Rectal smooth muscle tissue (tissue), 1 donor: ENCODE measurements at regions not wholly inside any gene's neighbourhood (a gene's known extent, or its start where the extent isn't known, plus 50 kb on each side); places are given as distances from the start of the nearest gene placed in this dataset.

Experiments used
- H3K27ac ChIP-seq: one replicate; pipeline ENCODE4 v1.7.0; 2013; ENCODE audit warnings: low read depth, low read length, inconsistent platforms
- H3K27me3 ChIP-seq: one replicate; pipeline ENCODE4 v1.7.0; 2013; ENCODE audit warnings: low read length; ENCODE audit not compliant: control insufficient read depth, insufficient read depth
- H3K36me3 ChIP-seq: one replicate; pipeline ENCODE4 v1.7.0; 2013; ENCODE audit warnings: low read length; ENCODE audit not compliant: control insufficient read depth, insufficient read depth
- H3K4me1 ChIP-seq: one replicate; pipeline ENCODE4 v1.7.0; 2013; ENCODE audit warnings: low read length; ENCODE audit not compliant: control insufficient read depth, insufficient read depth
- H3K4me3 ChIP-seq: one replicate; pipeline ENCODE4 v1.7.0; 2013; ENCODE audit warnings: low read length
- H3K9ac ChIP-seq: one replicate; pipeline ENCODE4 v1.7.0; 2013; ENCODE audit warnings: low read length

DNA sequence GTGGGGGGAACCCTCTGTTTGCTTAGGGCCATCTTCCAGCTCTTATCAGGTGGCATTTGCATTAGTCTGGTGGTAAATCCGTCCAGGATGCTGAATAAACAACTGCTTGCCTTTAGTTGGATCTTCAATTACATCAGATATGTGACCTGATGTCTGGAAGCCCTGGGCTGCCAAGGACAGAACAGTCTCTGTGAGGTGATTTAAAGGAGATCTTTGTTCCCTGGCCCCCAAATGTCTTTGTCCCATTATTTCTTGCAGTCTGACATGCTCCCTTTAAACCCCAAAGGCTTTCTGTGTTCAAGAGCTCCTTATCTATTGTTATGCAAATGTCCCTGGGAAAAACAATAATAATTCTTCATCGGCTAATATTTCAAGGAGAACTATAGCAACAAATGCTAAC, 84.6 kb upstream of the SPTLC3 start:
- no peak overlapping the region for H3K9ac ChIP-seq
- no peak overlapping the region for H3K27ac ChIP-seq
- no peaks in the 10 kb centered on the region for H3K27me3 ChIP-seq
- H3K4me1 ChIP-seq, result no peaks in the 10 kb centered on the region
- H3K36me3 ChIP-seq, result no peaks in the 10 kb centered on the region
- no peak overlapping the region for H3K4me3 ChIP-seq

DNA sequence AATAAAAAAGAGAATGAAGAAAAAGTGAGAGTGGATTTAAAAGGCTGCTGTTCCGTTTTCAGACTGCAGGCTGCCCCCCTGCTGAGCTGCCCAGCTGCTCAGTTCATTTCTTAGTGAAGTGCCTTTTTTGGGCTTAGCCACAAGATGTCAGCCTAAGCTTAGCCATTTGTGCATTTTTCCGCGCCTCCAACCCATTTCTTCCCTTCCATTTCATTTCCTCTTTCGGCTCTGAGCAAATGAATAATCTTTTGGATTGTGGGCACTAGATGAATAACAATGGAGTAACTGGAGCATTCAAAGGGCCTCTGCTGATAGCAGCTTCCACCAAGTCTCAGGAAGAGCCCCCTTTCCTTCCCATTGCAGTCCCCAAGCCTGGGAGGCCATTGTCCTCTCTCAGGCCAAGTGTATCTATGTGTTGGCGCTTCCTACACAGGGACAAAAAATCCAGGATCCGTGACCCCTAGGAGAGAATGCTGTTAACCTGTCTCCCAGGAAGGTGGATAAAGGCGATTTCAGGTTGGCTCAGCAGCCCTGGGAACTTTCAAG, 83.5 kb upstream of the SPTLC3 start:
- Histone ChIP-seq H3K9ac (no peak overlapping the region), H3K4me1 (no peaks in the 10 kb centered on the region), H3K4me3 (no peak overlapping the region)

DNA sequence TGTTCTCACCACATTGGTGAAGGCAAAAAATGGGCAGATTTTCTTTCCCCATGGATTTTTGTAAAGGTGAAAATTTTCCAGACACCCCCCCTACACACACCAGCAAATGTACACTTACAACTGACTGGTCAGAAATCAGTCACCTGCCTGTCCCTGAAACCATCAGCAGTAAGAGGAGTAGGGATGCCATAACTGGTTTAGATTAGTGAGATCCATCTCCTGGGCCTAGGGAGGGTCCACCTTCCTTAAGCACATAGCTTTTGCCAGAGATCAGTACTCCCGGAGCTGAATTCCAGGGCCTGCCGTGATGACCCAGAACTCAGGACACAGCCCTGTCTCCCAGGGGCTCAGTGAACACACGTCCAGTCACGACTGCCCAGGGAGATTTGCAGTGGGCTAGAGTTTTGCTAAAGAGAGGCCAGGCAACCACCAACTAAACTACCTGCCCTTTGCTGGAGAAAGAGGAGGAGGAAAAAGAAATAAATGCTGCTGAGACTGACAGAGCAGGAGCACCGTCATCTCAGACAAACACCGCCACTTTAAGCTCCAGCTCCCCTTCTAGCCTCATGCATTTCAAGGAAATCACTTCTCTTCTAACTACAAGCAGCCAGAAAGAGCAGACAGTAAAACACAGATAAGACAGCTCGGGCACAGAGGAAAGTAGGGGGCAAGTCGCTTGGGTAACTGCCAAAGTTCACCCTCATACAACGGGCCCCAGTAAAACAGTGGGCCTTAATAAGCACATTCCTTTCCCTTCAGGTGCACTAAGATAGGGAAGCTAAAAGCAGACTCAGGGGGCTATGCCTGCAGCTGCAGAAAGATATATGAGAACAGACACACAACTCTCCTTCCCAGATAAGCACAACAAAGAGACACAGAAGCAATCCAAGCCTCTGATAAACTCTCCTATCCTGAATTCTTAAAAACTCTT, 82.6 kb upstream of the SPTLC3 start:
- H3K27me3 ChIP-seq, result no peaks in the 10 kb centered on the region
- no peaks in the 10 kb centered on the region for H3K36me3 ChIP-seq
- no peak overlapping the region for H3K4me3 ChIP-seq
- H3K27ac ChIP-seq, result no peak overlapping the region
- H3K4me1 ChIP-seq, result no peaks in the 10 kb centered on the region
- H3K9ac ChIP-seq, result no peak overlapping the region

More for the DNA sequence above, 83.5 kb upstream of the SPTLC3 start:
- Histone ChIP-seq H3K27ac (no peak overlapping the region), H3K36me3 (no peaks in the 10 kb centered on the region), H3K27me3 (no peaks in the 10 kb centered on the region)

DNA sequence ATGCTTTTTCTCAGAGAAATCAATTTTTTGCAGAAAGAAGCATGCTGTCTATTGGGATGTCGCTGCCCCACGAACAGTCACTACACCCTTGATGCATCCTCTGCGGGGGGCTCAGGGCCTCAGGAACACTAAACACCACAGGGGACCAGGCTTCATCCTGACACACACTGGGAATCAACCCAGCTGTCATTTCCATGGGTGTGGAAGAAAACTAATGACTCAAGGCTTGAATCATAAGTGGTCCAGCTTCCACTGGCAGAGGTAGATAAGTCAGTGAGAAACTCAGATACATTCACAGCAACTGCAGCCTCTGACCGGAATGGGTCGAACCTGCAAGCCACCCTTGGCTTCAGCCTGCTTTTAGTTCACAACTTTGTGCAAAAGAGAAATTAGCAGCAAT, 81.3 kb upstream of the SPTLC3 start:
- no peak overlapping the region for H3K9ac ChIP-seq
- no peak overlapping the region for H3K27ac ChIP-seq
- no peaks in the 10 kb centered on the region for H3K27me3 ChIP-seq
- H3K4me3 ChIP-seq, result no peak overlapping the region
- H3K36me3 ChIP-seq, result no peaks in the 10 kb centered on the region
- H3K4me1 ChIP-seq, result no peaks in the 10 kb centered on the region

DNA sequence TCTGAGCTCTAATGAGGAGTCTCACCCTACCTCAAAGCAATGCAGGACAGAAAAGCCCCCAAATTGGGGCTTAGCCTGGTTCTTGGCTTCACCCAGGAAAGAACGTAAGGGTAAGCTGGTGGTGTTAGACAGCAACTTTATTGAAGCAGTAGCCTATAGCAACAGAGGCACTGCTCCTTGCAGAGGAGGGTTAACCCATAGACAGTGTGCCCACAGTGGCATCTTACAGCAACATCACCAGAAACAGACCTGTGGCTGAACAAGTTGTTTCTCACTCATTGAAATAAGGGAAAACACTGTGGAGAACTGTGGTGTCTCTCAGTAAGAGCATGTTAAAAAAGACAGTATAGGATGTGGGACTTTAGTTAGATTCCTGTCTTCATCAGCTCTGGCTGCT, 80.4 kb upstream of the SPTLC3 start:
- Histone ChIP-seq H3K27ac (no peak overlapping the region), H3K4me1 (no peaks in the 10 kb centered on the region), H3K36me3 (no peaks in the 10 kb centered on the region), H3K4me3 (no peak overlapping the region), H3K9ac (no peak overlapping the region), H3K27me3 (no peaks in the 10 kb centered on the region)

DNA sequence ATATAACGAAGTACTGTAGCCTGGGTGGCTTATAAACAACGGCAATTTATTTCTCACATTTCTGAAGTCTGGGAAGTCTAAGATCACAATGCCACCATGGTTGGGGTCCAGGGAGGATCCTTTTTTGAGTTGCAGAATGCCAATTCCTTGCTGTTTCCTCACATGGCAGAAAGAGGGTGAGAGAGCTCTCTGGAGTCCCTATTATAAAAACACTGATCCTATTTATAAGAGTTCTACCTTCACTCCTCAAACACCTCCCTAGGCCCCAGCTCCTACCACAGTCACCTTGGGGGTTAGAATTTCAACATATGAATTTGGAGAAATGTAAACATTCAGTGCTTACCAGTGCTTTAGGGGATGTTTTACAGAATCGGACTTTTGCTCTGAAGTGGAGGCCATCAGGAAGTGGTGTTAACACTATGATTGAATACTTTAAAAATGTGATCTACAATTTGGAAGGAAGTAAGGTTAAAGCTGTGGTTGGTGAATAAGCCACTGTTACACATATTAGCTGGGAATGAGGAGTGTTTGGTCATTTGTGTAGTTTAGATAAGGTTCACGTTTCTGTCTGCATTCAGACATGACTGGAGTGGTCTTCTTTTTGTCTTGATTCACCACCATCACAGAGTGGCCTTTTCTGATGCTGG, 79.9 kb upstream of the SPTLC3 start:
- H3K27ac ChIP-seq, result no peak overlapping the region
- H3K4me3 ChIP-seq, result no peak overlapping the region
- H3K9ac ChIP-seq, result no peak overlapping the region
- H3K4me1 ChIP-seq, result no peaks in the 10 kb centered on the region
- H3K27me3 ChIP-seq, result no peaks in the 10 kb centered on the region
- no peaks in the 10 kb centered on the region for H3K36me3 ChIP-seq

DNA sequence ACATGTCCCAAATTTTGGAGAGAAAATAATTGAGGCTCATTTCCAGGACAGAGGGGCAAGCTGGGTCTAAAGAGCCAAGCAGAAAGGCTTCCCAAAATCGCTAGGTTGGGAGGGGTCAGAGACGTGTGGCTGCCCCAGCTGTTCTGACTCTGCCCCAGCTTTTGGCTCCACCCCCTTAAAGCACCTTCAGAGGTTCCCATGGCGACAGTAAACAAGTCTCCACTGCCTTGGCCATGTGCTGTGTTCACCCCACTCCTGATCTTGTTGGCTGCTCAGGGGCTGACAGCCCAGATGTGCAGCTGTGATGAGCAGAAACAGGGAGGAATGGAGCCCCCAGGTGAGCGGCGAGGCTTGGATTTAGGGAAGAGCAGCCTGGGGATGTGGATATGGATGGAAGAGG, 72.8 kb upstream of the SPTLC3 start:
- no peaks in the 10 kb centered on the region for H3K36me3 ChIP-seq
- H3K4me1 ChIP-seq, result no peaks in the 10 kb centered on the region
- H3K27ac ChIP-seq, result no peak overlapping the region
- no peak overlapping the region for H3K9ac ChIP-seq
- H3K27me3 ChIP-seq, result peaks cover 3% of the 10 kb centered on the region
- H3K4me3 ChIP-seq, result no peak overlapping the region

DNA sequence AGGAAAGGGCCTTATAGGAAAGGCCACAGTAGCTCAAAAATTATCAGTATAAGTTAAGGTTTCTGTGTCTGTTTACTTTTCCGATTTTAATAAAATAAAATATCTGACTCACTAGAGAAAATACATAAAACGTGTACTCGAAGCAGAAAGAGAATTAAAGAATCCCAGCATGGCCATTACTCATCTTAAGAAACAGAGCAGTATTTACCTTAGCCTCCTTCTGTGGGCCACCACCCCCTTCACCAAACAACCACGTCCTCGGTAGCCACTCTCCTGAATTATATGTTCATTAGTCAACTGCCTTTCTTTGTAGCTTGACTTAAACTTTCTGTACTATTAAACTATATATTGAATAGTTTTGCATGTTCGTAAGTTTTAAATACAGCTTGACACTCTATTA, 72.2 kb upstream of the SPTLC3 start:
- Histone ChIP-seq H3K36me3 (no peaks in the 10 kb centered on the region), H3K27ac (no peak overlapping the region)

DNA sequence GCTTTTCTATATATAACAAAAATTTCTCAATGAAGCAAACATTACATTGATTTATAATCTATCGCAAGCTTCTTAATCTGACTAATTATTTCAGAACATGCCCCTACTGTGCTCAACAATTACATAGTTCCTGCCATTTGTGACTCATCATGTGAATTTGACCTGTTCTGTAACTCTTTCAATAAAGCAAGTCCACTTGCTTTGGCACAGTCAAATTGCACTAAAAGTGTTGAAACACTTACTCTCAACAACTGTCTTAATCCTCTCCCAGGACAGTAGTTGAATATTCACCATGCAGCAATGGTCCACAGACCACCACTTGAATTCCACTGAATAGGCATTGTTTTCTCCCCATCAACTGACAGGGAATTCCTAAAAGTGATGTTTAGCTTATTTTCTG, 67.7 kb upstream of the SPTLC3 start:
- H3K4me3 ChIP-seq, result no peak overlapping the region
- H3K9ac ChIP-seq, result no peak overlapping the region
- peaks cover 1% of the 10 kb centered on the region for H3K27me3 ChIP-seq
- no peaks in the 10 kb centered on the region for H3K36me3 ChIP-seq
- no peaks in the 10 kb centered on the region for H3K4me1 ChIP-seq
- H3K27ac ChIP-seq, result no peak overlapping the region

More for the DNA sequence above, 72.2 kb upstream of the SPTLC3 start:
- Histone ChIP-seq H3K9ac (no peak overlapping the region), H3K4me1 (no peaks in the 10 kb centered on the region), H3K27me3 (peaks cover 3% of the 10 kb centered on the region), H3K4me3 (no peak overlapping the region)

DNA sequence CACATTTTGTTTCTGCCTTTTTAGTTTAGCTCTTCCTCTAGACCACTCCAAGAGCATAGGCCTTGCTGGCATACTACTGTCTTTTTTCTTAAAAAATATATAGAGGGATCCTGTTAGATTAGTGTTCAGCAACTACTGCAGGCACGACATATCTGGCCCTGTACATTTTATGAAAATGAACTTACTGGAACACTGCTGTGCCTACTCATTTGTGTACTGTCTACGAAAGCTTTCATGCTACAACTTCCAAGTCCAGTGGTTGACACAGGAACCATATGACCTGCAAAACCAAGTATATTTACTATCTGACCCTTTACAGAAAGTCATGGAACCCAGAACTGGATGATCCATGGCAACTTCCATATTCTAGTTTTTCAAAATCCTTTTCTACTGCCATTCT, 66.6 kb upstream of the SPTLC3 start:
- Histone ChIP-seq H3K4me1 (no peaks in the 10 kb centered on the region), H3K9ac (no peak overlapping the region), H3K36me3 (no peaks in the 10 kb centered on the region), H3K27me3 (no peaks in the 10 kb centered on the region), H3K4me3 (no peak overlapping the region), H3K27ac (no peak overlapping the region)

DNA sequence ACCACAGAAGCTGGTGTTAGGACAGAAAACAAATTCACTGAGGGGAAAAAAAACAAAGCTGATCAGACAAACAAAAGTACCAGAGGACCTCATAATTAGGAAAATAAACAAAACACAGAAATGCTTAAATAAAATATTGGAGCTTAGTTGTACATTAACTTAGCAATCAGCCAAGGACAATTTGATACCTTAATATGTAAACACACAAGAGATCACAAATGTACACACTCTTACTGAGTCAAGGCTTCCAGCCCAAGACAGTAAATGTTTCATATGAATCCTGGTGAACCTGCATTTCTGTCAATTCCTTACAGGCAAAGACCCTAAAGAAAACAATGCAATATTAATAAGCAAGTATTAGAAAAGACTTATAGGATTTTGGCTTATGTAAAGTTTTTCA, 62.0 kb upstream of the SPTLC3 start:
- Histone ChIP-seq H3K9ac (no peak overlapping the region), H3K27me3 (no peaks in the 10 kb centered on the region), H3K4me3 (no peak overlapping the region), H3K27ac (no peak overlapping the region), H3K4me1 (no peaks in the 10 kb centered on the region), H3K36me3 (no peaks in the 10 kb centered on the region)

DNA sequence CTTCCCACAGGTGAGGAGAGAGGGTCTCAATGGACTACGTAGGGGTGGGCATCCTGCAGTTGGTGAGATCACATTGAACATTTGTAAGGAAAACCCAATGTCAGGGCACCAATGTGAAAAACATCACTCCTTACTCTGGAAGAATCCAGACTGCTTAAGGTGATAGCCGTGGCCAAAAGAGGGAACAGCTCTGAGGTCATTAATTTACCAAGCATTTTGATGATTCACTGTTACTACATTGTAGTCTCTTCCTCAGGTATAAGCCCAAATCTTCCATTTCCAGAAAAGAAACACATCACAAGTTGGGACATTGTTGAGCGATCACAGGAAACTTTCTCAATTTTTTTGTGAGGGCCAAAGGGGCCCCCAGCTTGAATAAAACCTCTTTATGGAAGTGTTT, 61.1 kb upstream of the SPTLC3 start:
- Histone ChIP-seq H3K27ac (no peak overlapping the region), H3K4me3 (no peak overlapping the region), H3K4me1 (no peaks in the 10 kb centered on the region), H3K27me3 (no peaks in the 10 kb centered on the region), H3K9ac (no peak overlapping the region), H3K36me3 (no peaks in the 10 kb centered on the region)
